GM11168 (cell line): ENCODE measurements at regions not wholly inside any gene's neighbourhood (a gene's known extent, or its start where the extent isn't known, plus 50 kb on each side); places are given as distances from the start of the nearest gene placed in this dataset.

Experiments
- in situ Hi-C: fragments of 300-500 bp; cut with MboI; formaldehyde crosslinking; loops from one replicate; pipeline ENCODE4 v1.12.0; 2022; ENCODE audit warnings: low sequenced_read_pairs; ENCODE audit not compliant: unreplicated experiment

DNA sequence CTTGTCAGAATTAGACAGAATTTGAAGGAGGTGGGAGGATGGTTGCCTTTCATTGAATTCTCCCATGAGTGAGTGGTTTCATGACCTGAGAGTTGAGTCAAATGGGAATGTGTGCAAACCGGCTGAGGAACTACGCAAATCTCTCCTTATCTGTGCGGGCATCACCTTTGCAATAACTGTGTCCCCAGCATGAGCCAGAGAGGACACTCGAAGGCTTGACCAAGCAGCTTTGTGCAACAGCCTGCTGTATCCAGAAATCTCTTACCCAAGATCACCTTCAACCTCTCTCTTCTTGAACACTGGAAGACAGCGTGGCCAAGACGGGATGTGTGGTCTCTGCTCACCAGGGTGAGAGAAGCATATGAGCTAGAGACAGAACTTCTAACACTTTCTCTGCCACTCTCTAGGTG, 93.8 kb upstream of the IKZF1 start:
- in situ Hi-C loops = no loop called here

DNA sequence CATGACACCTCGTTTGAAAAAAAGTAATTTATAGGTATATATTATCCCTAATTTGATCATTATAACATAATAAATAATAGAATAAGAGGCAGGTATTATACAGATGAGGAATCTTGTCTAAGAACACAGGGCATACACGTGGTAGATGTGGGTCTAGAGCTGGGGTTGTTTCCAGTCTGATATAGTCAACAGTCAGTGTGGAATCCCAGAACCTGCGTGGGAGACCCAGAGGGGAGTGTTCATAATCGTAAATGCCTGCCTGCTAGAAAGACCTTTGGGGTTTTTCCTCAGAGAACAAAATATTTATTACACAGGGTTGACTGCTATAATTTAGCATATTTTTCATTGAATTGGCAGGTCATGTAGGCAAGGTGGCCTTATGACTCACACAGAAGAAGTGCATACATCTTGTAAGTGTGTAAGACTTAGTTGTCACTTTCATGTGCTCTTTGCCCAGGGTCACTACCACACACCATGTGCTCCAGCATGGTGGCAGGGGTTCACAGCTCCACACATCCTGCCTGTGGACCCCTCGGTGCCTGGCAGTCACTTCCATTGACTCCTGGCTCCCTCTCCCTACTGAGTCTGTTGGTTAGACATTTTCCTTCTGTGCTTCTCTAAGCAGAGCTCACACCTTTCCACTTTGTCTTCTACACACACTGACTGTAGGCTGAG, 94.9 kb upstream of the IKZF1 start:
- in situ Hi-C loops = loop anchor here (10.0 kb wide), 2 partner anchors 155 to 215 kb away; no protein-coding TSS in a partner anchor

DNA sequence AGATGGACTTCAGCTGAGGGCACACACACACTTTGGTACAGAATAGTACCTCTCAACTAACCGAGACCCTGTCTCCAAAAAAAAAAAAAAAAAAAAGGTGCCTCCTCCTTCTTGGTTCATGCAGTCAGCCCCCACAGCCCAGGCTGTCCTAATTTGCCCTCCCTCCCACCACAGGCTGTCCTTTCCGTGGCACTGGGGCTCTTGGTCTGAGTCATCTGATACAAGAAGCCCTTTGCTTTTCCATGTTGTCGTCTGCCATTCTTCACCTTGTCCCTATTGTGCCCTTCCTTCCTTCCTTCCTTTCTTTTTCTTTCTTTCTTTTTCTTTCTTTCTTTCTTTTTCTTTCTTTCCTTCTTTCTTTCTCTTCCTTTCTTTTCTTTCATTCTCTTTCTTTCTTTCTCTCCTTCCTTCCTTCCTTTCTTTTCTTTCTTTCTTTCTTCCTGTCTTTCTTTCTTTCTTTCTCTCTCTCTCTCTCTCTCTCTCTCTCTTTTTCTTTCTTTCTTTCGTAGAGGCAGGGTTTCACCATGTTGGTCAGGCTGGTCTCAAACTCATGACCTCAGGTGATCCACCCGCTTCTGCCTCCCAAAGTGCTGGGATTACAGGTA, 96.0 kb upstream of the IKZF1 start:
- in situ Hi-C loops = loop anchor here (10.0 kb wide), 2 partner anchors 156 to 216 kb away; no protein-coding TSS in a partner anchor

DNA sequence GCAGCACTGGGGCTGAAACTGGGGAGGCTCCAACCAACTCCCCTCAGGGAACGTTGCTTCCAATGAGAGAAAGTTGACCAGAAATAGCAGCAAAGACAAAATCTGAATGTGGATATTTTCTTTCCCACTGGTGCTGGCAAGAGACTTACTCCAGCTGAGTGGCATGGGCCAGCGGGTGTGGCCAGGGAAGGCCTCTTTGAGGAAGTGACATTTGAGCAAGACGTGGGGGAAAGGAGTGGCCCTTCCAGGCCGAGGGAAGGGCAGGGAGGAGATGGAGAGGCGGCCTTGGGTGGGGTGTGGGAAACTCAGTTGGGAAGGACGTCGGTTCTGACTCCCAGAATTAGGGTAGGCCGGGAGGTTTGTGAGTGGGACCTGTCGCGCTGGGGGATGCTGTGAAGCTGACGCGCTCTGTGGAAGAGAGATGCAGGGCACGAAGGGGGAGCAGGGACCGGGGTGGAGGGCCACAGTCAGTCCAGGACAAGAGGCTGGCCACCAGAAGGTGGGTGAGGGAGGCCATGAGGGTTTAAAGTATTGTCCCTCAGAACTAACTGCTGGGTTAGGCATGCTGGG, 96.7 kb upstream of the IKZF1 start:
- in situ Hi-C loops = loop anchor here (10.0 kb wide), 2 partner anchors 157 to 217 kb away; no protein-coding TSS in a partner anchor

DNA sequence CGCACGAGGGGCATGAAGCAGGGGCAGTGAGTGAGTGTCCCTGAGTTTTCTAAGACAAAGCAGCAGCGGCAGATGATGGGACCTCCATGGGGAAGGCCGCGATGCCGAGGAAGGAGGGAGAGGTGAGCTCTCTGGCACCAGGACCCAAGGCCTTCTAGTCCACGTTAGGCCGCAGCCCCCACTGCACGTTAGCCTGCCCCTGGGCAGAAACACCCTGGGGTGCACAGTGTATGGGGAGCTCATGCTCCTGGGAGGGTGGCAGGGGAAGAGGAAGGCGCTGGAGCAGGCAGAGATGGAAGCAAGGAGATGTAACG, 97.3 kb upstream of the IKZF1 start:
- in situ Hi-C loops = loop anchor here (10.0 kb wide), 2 partner anchors 158 to 218 kb away; no protein-coding TSS in a partner anchor

DNA sequence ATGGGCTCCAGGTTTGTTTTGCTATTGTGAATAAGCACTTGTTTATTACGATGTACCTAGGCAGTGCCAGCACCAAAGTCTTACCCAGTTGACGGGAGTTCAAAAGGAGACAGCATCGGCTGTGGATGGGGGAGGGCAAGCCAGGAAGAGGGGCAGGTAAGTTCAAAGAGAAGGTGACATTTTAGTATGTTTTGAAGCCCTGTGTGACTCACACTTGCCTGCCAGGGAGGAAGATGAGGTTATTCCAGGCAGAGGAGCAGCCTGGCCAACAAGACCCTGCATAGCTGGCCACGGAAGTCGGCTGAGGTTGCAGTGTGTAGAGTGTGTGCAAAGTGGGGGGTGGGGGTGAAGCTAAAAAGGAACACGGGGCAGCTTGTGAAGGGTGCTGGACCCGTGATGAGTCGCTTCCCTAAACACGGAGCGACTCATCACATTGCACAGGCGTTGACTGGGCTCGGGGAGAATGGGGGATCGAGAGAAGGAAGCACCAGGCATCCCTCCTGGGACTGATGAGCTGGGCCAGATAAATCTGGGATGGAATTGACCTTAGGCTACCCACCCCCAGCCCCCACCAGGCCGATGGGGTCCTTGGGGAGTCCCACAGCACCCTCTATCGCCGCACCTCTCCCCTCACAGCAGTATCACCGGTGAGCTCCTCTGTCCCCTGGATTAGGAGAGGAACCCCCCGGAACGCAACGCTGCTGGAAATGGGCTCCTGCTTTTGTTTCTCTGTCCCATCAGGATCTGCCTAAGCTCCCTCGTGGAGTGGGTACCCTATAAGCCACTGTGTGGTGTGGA, 97.9 kb upstream of the IKZF1 start:
- in situ Hi-C loops = loop anchor here (10.0 kb wide), 2 partner anchors 158 to 218 kb away; no protein-coding TSS in a partner anchor

DNA sequence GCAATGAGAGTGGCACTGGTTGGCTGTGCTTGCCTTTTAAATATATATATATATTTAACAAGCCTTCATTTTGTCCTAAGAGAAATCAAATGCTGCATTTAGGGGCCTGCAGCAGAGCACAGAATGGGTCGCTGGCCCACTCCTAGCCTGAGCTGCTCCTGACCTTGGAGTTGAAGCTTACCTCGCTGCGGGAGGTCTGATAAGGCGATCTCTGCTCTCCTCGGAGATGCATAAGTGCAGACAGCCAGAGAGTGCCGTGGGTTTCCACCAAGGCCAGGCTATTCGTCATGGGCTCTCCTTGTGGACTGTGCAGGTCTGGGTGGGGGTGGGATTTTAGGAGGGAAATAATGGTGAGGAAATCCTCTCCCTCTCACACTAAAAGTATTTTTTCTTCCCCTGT, 99.5 kb upstream of the IKZF1 start:
- in situ Hi-C loops = loop anchor here (10.0 kb wide), 2 partner anchors 160 to 220 kb away; no protein-coding TSS in a partner anchor

DNA sequence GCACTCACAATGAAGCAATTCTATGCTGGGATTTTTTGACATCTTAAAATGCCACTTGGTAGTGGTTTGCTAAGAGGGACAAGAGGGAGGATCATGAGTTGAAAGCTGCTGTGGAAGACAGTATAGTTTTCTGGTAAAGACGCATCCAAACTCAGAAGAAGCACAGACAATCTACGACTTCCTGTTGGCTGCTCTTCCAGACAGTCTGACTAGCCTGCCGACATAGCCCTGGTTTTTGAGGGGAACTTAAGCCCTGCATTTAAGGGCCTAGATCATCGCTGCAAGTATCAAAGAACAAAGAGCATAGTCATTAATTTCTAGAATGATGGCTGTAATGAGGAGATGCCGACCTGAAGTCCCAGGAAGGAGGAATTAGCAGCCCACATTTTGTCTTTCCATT, 99.9 kb upstream of the IKZF1 start:
- in situ Hi-C loops = loop anchor here (10.0 kb wide), 2 partner anchors 160 to 220 kb away; no protein-coding TSS in a partner anchor

DNA sequence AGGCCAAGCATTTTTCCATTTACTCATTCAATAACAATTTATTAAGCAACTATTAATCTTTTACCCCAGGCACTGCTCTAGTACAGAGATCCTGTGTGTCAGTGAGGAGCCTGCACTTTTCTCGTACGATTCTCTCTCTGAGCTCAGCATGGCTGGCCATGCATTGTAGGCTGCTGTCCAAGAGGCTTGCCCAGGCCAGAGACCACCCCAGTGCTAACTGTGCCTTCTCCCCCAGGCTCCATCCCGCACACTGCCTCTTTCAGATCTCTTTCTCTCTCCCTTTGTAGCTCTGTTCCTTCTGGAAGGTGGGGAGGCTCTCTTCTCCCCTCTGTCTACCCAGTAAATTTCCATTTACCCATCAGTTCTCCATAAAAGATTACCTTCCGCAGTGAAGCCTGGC, 101.0 kb upstream of the IKZF1 start:
- in situ Hi-C loops = loop anchor here (10.0 kb wide), 2 partner anchors 161 to 221 kb away; no protein-coding TSS in a partner anchor

DNA sequence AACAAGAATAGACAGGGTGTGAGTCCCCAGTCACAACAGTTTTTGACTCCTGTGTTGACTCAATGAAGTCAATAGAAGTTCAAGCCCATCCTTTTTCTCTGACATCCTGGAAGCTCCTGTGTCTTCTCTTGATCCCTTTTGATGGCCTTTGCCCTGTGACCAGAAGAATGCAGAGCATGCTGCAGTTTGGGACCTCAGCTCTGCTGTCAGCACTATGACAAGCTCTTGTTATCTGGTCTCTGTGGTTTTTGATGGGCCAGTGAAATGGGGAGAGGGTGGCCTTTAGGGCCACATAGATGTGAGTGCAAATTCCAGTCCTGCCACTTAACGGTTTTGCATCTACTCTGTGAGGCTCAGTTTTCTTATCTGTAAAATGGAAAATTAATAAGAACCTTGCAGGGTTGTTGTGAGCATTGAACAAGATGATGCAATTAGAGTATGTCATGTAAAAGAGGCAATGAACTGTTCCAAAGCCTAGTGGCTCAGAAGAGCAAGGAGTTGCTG, 102.4 kb upstream of the IKZF1 start:
- in situ Hi-C loops = loop anchor here (10.0 kb wide), 2 partner anchors 163 to 223 kb away; no protein-coding TSS in a partner anchor

DNA sequence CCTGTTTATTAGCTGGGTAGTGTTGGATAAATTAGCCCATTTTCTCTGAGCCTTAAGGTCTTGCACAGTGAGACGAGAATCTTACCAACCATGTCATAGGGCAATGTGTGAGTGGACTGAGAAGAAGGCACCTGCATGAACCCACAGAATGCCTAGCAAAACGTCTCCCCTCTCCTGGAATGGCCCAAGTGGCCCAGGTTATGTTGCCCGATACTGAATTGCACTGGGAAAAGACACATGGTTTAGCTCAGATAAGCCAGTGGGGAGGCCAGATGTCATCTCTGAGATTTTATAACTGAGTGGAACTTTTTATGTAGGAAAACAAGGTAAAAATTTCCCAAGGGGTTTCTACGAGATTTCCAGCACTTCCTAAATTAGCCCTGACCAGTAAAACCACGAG, 104.7 kb upstream of the IKZF1 start:
- in situ Hi-C loops = loop anchor here (10.0 kb wide), 2 partner anchors 165 to 225 kb away; no protein-coding TSS in a partner anchor

DNA sequence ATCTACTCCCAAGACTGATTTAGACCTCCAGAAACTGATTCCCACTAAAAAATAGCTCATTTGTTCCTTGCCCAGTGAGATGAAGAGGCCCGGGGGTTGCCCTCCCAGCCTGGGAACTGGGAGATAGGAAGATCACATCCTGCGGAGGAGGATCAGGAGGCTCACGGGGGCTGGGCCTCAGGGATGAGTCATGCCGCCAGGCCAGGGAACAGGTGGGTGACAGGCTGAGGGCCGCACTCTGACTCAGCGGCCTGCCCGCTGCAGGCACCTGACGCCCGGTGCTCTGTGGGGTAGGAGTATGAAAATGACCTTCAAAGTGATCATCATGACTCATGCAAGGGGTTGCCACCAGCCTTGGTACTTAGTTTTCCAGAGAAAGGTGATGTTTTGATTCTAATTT, 104.5 kb upstream of the ZPBP start:
- in situ Hi-C loops = no loop called here

DNA sequence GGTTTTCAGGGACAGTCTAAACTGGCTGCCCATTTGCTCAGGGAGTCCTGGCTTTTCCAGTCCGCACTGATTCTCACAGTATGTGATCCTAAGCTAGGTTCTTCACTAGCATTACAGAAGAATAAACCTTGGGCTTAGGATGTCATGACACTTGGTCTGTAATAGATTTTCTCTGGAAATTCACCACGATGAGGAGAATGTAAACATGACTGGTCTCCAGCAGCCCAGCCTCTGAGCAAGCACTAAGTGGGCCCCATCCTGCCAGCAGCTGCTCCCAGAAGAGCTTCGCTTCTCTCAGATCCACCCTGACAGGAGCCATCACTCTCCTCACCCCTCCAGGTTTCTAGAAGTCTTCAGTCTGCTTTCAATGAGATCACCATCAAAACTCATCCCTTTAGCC, 103.7 kb upstream of the ZPBP start:
- in situ Hi-C loops = no loop called here

DNA sequence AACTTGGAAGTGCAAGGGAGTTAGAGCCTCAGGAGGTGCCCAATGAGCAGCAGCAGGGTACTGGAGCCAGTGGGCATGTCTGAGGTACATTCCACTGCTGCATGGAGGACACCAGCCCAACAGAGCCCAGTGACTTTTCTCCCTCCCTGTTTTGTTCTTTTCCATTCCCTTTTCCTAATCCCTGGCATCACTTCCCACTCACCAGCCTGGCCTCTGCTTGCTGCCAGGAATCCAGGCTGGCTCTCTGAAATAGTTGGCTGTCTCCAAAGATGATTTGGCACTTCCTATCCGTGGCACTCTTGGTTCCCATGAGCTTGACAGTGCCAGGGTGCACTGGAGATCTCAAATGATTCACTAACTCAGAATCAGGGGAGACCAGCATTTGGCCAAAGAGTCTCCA, 97.7 kb upstream of the ZPBP start:
- in situ Hi-C loops = no loop called here

DNA sequence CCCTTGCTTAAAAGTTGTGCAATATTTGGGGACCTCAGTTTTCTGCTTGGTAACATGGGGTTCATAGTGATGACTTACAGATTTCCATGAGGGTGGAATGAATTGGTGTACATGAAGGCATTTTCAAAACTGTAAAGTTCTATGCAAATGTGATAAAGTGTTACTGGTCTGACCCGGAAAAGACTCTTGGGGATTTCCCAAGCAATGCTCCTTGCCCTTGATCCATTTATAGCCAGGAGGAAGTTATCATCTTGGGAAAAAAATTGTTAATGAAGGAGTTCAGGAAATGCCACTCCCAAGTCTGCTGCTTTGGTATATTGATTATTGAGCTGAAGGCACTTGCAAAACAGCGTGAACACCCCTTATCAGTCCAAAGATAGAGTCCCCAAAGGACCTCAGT, 96.3 kb upstream of the ZPBP start:
- in situ Hi-C loops = no loop called here

DNA sequence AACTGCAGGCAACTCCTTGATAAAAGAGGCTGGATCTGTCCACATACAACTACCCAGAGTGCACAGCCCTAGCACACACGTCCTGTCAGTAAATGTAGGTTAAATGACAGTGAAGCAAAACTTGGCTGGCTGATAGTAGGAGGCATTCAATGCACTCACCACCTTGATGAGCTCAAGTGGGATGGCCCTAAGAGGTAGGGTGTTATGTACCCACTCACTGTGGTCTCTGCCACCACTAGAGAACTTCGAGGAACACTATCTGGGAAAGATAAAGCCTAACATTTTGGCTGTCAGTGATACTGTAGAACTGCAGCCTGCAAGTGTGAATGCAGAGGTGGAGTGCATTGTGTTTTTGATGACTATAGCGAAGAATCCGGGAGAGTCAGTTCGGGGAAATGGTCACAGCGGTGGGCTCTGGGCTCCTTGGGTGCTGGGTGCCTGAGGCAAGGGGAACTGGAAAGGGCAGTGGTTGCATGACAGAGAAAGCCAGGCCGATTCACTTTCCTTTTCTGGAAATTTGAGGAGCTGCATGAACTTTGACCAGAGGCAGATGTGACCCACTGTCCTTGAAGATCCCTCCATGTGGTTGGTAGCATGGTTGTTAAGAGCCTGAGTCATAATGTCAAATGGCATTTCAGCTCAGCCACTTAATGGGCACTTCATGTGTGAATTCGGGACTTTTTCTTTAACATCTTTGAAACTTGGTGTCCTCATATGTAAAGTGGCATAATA, 93.1 kb upstream of the ZPBP start:
- in situ Hi-C loops = no loop called here

DNA sequence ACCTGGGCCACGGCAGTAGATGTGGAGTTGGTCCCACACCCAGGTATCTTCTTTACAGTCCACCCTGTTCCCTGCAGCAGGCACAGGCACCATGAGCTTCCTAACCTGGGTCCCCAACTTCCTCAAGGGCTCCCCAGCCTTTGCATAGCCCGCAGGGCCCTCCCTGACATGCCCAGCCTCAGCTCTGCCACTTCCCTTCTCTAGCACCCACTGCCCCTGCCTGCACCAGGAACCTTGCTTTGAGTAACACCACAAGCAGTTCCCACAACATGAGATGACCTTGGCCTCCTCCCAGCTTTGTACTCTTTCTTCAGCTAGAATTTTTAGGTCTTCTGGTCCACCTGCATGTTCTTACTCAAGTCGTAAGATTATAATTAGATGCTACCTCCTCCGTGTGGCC, 92.2 kb upstream of the ZPBP start:
- in situ Hi-C loops = no loop called here

DNA sequence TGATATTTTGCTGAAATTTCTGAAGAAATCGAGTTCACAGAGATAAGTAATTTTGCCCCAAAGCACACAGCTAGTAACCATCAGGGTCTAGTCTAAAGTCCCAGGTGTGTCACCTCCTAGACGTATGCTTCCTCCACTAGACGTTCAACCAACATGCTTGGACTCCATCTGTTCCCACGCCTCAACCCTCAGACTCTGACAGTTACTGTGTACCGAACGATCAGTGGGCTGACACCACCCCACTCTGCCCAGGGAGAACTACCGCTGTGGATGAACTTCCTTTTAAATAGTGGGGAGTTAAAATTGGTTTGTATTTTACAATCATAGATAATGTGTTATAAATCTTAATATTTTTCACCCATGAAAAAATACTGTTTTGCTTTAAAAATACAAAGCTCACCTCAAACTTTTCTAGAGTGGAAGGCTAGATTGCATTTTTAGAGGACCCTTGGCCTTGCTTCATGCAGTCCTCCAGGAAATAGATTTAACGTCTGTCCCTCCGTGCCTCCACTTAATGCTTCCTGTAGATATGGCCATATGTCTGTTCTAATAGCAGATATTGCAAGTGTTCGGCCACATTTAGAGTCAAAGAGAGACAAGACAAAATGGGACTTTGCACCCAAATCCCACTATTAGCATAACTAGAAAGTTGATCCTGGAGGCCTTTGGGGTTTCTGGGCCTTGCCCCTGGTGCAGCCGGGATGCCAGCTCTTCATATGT, 91.4 kb upstream of the ZPBP start:
- in situ Hi-C loops = no loop called here

DNA sequence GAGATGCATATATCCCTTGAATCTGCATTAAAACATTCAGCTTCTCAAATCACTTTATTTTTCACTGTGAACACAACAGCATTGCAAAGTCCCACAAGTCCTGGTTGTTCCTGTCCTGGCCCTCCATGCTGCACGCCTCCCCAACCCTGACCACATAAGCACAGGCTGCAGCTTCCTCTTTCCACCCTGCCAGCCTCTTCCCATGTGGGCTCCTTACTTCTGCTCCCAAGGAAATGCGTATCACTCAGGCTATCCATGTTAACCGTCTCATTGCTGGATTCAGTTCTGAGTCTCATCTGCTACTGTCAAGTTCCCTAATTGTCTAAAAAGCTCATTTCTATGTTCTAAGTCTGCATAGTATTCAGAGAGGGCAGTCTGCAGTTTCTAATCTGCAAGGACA, 89.7 kb upstream of the ZPBP start:
- in situ Hi-C loops = no loop called here
